Mucosa of descending colon (tissue), 3 donors: ENCODE measurements at regions not wholly inside any gene's neighbourhood (a gene's known extent, or its start where the extent isn't known, plus 50 kb on each side); places are given as distances from the start of the nearest gene placed in this dataset.
"Not testable (repeated sequence)": the region's sequence is repeated elsewhere in the genome, so short reads cannot be mapped to it uniquely, and the experiment has no call there.

Experiments
- ATAC-seq: fragments of 200-7000 bp; cut with Tn5 transposase; one replicate; pipeline ENCODE4 v1.9.1; 2020; ENCODE audit warnings: mild to moderate bottlenecking, moderate library complexity
- DNase-seq, 3 donors: peaks; one replicate each; pipeline ENCODE4 v3.0.0-alpha.2; 2020
- H3K36me3 ChIP-seq: fragments of 200-600 bp; one replicate; pipeline ENCODE4 v1.8.0; 2021; ENCODE audit warnings: low read depth, mild to moderate bottlenecking
- H3K4me1 ChIP-seq: fragments of 200-600 bp; one replicate; pipeline ENCODE4 v1.8.0; 2021; ENCODE audit warnings: low read depth, mild to moderate bottlenecking
- H3K4me3 ChIP-seq: fragments of 200-600 bp; one replicate; pipeline ENCODE4 v1.8.0; 2021; ENCODE audit warnings: mild to moderate bottlenecking
- H3K9me3 ChIP-seq: fragments of 200-600 bp; one replicate; pipeline ENCODE4 v1.8.0; 2021; ENCODE audit warnings: mild to moderate bottlenecking
- intact Hi-C, 2 donors: fragments of 100-400 bp; cut with DNase I in 1 of 2; cut with micrococcal nuclease in 1 of 2; formaldehyde crosslinking; loops; one replicate each; pipeline versions ENCODE4 v1.11.0 to v1.11.1; 2022; cut with DNase I, micrococcal nuclease
- TF ChIP-seq, protein P1 (sequence below): fragments of 200-600 bp; IDR thresholded peaks from one replicate; pipeline ENCODE4 v1.8.0; 2022; ENCODE audit warnings: antibody characterized with exemption, mild to moderate bottlenecking
- donor health status: DM: no; HTN: no; CAD: no; lungs with moderate emphysema.
- donor health status: DM: no; HTN: no; CAD: no.
- donor health status: DM: no; HTN: yes; CAD: no.

DNA sequence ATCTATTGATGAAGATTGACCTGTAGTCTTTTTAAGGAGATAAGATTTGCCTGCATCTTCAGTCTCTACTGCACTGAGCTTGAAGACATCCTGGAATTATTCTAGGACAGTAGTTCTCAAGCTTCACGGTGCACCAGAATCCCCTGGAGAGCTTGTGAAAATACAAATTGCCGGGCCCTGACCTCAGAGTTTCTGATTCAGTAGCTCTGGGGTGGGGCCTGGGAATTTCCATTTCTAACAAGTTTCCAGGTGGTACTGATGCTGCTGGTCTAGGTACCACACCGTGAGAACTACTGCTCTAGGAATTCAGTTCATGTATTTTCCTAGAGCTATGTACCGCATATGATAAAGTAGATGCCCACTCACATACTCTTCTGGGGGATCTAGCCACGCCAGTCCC, 246.1 kb downstream of the HS3ST3B1 start:
- H3K4me1 ChIP-seq = no peaks in the 10 kb centered on the region
- ATAC-seq (no peak), DNase-seq (no peak)
- intact Hi-C loops = no loop called here
- TF ChIP-seq, protein P1, sequence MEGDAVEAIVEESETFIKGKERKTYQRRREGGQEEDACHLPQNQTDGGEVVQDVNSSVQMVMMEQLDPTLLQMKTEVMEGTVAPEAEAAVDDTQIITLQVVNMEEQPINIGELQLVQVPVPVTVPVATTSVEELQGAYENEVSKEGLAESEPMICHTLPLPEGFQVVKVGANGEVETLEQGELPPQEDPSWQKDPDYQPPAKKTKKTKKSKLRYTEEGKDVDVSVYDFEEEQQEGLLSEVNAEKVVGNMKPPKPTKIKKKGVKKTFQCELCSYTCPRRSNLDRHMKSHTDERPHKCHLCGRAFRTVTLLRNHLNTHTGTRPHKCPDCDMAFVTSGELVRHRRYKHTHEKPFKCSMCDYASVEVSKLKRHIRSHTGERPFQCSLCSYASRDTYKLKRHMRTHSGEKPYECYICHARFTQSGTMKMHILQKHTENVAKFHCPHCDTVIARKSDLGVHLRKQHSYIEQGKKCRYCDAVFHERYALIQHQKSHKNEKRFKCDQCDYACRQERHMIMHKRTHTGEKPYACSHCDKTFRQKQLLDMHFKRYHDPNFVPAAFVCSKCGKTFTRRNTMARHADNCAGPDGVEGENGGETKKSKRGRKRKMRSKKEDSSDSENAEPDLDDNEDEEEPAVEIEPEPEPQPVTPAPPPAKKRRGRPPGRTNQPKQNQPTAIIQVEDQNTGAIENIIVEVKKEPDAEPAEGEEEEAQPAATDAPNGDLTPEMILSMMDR = no peak
- no peaks in the 10 kb centered on the region for H3K9me3 ChIP-seq
- no peaks in the 10 kb centered on the region for H3K36me3 ChIP-seq
- no peak overlapping the region for H3K4me3 ChIP-seq

DNA sequence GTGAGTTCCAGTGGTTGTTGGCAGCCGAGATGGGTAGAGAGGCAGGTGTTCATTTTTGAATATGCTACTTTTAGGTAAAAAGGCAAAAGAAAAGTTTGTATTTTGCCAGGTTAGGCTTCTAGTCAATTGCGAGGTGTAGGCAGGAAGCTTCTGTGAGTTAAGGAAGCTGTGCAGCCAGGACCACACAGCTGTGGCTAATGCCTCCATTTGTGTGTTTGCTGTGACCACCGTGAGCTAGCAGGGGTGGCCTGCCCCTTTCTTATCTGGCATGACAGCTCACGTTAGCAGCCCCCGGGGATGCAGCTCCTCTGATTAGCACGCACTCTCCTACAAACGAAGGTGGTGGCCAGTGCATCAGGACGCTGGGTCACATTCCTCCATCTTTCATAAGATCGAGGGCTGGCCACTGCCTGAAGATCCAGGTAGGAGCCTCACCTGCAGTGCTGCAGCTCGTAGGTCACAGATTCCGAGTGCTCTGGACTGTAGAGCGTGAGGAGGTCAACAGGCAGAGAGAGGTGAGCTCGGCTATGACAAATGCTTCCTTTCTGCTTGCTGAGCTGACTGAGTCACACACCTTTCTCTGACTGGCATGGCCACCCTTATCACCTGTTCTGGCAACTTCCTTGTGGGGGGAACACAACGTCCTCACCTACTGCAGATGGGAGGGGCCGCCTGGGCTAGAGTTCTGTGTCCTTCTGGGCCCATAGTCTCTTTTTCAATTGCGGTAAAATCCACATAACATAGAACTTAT, 244.4 kb downstream of the HS3ST3B1 start:
- Histone ChIP-seq H3K9me3 (no peaks in the 10 kb centered on the region), H3K4me1 (no peaks in the 10 kb centered on the region), H3K36me3 (no peaks in the 10 kb centered on the region), H3K4me3 (no peak overlapping the region)
- ATAC-seq (no peak), DNase-seq (no peak)
- intact Hi-C loops = no loop called here
- TF ChIP-seq, protein P1 = no peak

DNA sequence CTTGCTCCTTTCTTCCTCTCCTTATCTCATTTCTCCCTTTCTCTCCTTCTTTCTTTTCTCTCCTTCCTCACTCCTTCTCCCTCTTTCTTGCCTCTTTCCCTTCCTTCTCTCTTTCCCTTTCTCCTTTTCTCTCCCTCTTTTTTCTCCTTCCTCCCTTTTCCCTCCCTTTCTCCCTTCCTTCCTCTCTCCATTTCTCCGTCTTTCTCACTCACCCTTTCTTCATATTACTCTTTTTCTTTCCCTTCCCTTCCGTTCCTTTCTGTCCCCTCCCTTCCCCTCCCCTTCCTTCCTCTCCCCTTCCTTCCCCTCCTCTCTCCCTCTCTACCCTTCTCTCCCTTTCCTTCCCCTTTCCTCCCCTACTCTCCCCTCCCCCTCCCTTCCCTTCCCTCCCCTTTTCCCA, 240.8 kb downstream of the HS3ST3B1 start:
- Histone ChIP-seq H3K4me3 (no peak overlapping the region), H3K4me1 (no peaks in the 10 kb centered on the region), H3K36me3 (no peaks in the 10 kb centered on the region), H3K9me3 (no peaks in the 10 kb centered on the region)
- no peak for DNase-seq
- TF ChIP-seq, protein P1 = no peak
- no peak for ATAC-seq
- intact Hi-C loops = no loop called here

GRCh38 chr17:14539801-14540200, 238.9 kb downstream of the HS3ST3B1 start:
- Histone ChIP-seq H3K4me1 (no peaks in the 10 kb centered on the region), H3K36me3 (no peaks in the 10 kb centered on the region), H3K9me3 (peaks cover 3% of the 10 kb centered on the region), H3K4me3 (no peak overlapping the region)
- intact Hi-C loops = no loop called here
- TF ChIP-seq, protein P1 = no peak
- ATAC-seq = no peak
- no peak for DNase-seq

- H3K4me3 ChIP-seq, H3K4me1 ChIP-seq, intact Hi-C loops, H3K36me3 ChIP-seq, DNase-seq, ATAC-seq: not testable (repeated sequence)
- H3K9me3 ChIP-seq = peaks cover 16% of the 10 kb centered on the region
Observed at GRCh38 chr17:14532242-14532641, 231.4 kb downstream of the HS3ST3B1 start.

DNA sequence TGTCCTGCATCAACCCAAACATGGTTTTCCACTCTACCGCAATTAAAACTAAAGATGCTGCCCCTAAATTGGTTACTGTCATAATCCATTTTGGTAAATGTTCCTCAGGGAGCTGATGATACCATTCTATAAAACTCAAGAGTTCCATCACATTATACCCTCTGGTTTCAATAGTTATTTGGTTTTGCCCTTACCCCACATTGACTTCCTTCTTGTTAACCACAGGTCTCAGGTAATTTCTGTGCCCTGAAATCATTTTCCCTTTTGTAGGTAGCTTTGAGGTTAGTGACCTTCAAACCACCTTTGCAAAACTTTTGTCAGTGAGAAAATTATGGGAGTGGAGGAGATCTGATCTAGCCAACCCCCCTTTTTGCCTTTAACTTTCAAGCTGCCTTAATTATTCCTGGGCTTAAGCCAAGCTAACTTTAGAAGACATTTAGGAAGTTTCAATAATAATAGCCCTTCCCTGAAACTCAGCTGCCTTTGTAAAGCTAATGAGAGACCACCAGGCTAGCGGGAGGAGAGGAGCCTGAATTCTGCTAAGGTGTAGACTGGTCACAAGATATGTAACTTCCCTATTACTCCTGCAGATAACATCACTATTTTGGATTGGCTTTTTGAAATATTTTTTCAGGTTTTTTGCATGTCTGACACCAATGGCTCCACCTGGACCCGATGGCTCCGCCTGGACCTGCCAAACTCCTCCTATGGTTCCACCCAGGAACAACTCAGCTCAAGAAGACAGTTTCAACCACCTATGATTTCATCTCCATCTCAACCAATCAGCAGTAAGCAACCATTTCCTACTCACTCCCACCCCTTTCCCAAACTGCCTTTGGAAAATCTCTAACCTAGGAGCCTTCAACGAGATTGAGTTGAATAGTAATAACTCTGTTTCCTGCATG, 224.9 kb downstream of the HS3ST3B1 start:
- no peak for ATAC-seq
- H3K9me3 ChIP-seq = peaks cover 6% of the 10 kb centered on the region
- intact Hi-C loops = no loop called here
- H3K4me1 ChIP-seq = no peaks in the 10 kb centered on the region
- no peak overlapping the region for H3K4me3 ChIP-seq
- H3K36me3 ChIP-seq = no peaks in the 10 kb centered on the region
- DNase-seq = no peak
- TF ChIP-seq, protein P1 = no peak
